SH-SY5Y (cell line): ENCODE measurements at regions not wholly inside any gene's neighbourhood (a gene's known extent, or its start where the extent isn't known, plus 50 kb on each side); places are given as distances from the start of the nearest gene placed in this dataset.

Experiments
- GATA2 ChIP-seq: IDR thresholded peaks from 2 replicates; pipeline ENCODE4 v1.6.1; 2011; ENCODE audit warnings: mild to moderate bottlenecking, low read depth, low read length
- GATA3 ChIP-seq: IDR thresholded peaks from 2 replicates; pipeline ENCODE4 v1.6.1; 2011; ENCODE audit warnings: low read depth, mild to moderate bottlenecking, low read length, moderate library complexity

- no peak for TF ChIP-seq GATA2
- TF ChIP-seq GATA3 = no peak
These were observed 160.7 kb upstream of the COL8A1 start for GRCh38 chr3:99477650-99478049.
